Endothelial cell of umbilical vein (primary cell): ENCODE measurements at regions not wholly inside any gene's neighbourhood (a gene's known extent, or its start where the extent isn't known, plus 50 kb on each side); places are given as distances from the start of the nearest gene placed in this dataset.

ENCODE experiments used
- BruUV-seq: library from RNA; stranded (reverse); fragments of 400-500 nt; replicated peaks from 2 replicates; lab custom pipeline; 2021; lab: Mats Ljungman, UMichigan
- CTCF ChIA-PET: fragments of 300-600, 350-600 bp; sonication (Branson Sonifier 250); formaldehyde crosslinking; loops from one replicate; lab custom pipeline; 2021; ENCODE audit warnings: antibody characterized with exemption, inconsistent platforms; lab: Charles Lee
- POLR2A ChIA-PET: fragments of 300-600, 350-600 bp; sonication (Branson Sonifier 250); formaldehyde crosslinking; loops from one replicate; lab custom pipeline; 2021; ENCODE audit warnings: antibody characterized with exemption, inconsistent platforms; lab: Charles Lee
- DNase-seq: peaks from one replicate; pipeline ENCODE4 v3.0.0-alpha.2; 2011; ENCODE audit warnings: low read depth, low spot score
- FAIRE-seq: peaks from 2 replicates; lab custom pipeline; 2011; peaks lifted over from hg19 to GRCh38; lab: Jason Lieb, UNC
- H2AFZ ChIP-seq: 2 replicates; pipeline ENCODE4 v1.6.0; 2012; ENCODE audit warnings: low read depth, low read length, control low read depth, inconsistent platforms
- H3K27ac ChIP-seq: 2 replicates; pipeline ENCODE4 v1.5.1; 2011; ENCODE audit warnings: low read depth, mild to moderate bottlenecking, control low read depth, low read length, moderate library complexity; ENCODE audit not compliant: insufficient read depth
- H3K27me3 ChIP-seq, 2 experiments: 2 replicates each; pipeline versions ENCODE4 v1.6.0 to v1.6.1; 2011; ENCODE audit warnings: low read length in 2 of 2, mixed read lengths in 1 of 2; ENCODE audit not compliant: control insufficient read depth in 2 of 2, insufficient read depth in 2 of 2
- H3K36me3 ChIP-seq, 2 experiments: 2 replicates in 1 of 2; 3 replicates in 1 of 2; pipeline ENCODE4 v1.5.1; 2011; ENCODE audit warnings: low read length in 2 of 2, mild to moderate bottlenecking in 1 of 2, moderate library complexity in 1 of 2; ENCODE audit not compliant: control insufficient read depth in 2 of 2, insufficient read depth in 2 of 2; ENCODE audit errors: extremely low read depth in 1 of 2
- H3K4me1 ChIP-seq: 3 replicates; pipeline ENCODE4 v1.5.1; 2011; ENCODE audit warnings: mild to moderate bottlenecking, low read length; ENCODE audit not compliant: control insufficient read depth, insufficient read depth; ENCODE audit errors: extremely low read depth
- H3K4me2 ChIP-seq: 2 replicates; pipeline ENCODE4 v1.6.1; 2011; ENCODE audit warnings: low read length, control low read depth, mixed read lengths; ENCODE audit not compliant: insufficient read depth
- H3K4me3 ChIP-seq, 3 experiments: fragments of 200-600 bp in 1 of 3; sonication (generic), shearing (Covaris generic) in 1 of 3; replicated peaks in 1 of 3; 2 replicates each; pipeline ENCODE4 v1.5.1; 2011 to 2016; ENCODE audit warnings: control low read depth in 3 of 3, low read length in 3 of 3, mild to moderate bottlenecking in 2 of 3, inconsistent platforms in 1 of 3, low read depth in 1 of 3, moderate library complexity in 1 of 3; ENCODE audit not compliant: insufficient read depth in 1 of 3
- H3K79me2 ChIP-seq: 2 replicates; pipeline ENCODE4 v1.6.0; 2012; ENCODE audit warnings: low read length, inconsistent platforms; ENCODE audit not compliant: control insufficient read depth, insufficient read depth
- H3K9ac ChIP-seq: replicated peaks from 2 replicates; pipeline ENCODE3; 2011; ENCODE audit warnings: low read length, control low read depth; ENCODE audit not compliant: insufficient read depth; ENCODE audit errors: extremely low read depth
- H3K9me1 ChIP-seq: replicated peaks from 3 replicates; pipeline ENCODE4 v1.6.0; 2011; ENCODE audit warnings: mild to moderate bottlenecking, low read length; ENCODE audit not compliant: control insufficient read depth, insufficient read depth; ENCODE audit errors: extremely low read depth
- H3K9me3 ChIP-seq: replicated peaks from 2 replicates; pipeline ENCODE4 v1.5.1; 2012; ENCODE audit warnings: low read length, inconsistent platforms; ENCODE audit not compliant: control insufficient read depth, insufficient read depth
- H4K20me1 ChIP-seq: replicated peaks from 2 replicates; pipeline ENCODE3; 2011; ENCODE audit warnings: mild to moderate bottlenecking, low read length; ENCODE audit not compliant: control insufficient read depth, insufficient read depth; ENCODE audit errors: extremely low read depth
- CTCF ChIP-seq, 2 donors: IDR thresholded peaks; 1 replicate in 1 of 2; 2 replicates in 1 of 2; pipeline ENCODE4 v1.5.1; 2011; ENCODE audit warnings: low read length in 2 of 2, mild to moderate bottlenecking in 2 of 2, moderate library complexity in 2 of 2, control low read depth in 1 of 2, inconsistent platforms in 1 of 2, low read depth in 1 of 2; ENCODE audit not compliant: insufficient read depth in 1 of 2; ENCODE audit errors: extremely low read depth in 1 of 2
- EZH2 ChIP-seq: IDR thresholded peaks from 2 replicates; pipeline ENCODE4 v1.6.1; 2012; ENCODE audit warnings: borderline replicate concordance, low read depth, mild to moderate bottlenecking, moderate library complexity, low read length, inconsistent platforms; ENCODE audit not compliant: severe bottlenecking
- FOS ChIP-seq: IDR thresholded peaks from 2 replicates; pipeline ENCODE4 v1.6.1; 2011; ENCODE audit warnings: mild to moderate bottlenecking, low read length, moderate library complexity, borderline replicate concordance; ENCODE audit not compliant: insufficient read depth
- GATA2 ChIP-seq: IDR thresholded peaks from 2 replicates; pipeline ENCODE4 v1.7.0; 2011; ENCODE audit warnings: low read depth, mild to moderate bottlenecking, moderate library complexity, mixed read lengths, low read length; ENCODE audit not compliant: insufficient read length, insufficient read depth
- JUN ChIP-seq: IDR thresholded peaks from 2 replicates; pipeline ENCODE4 v1.6.1; 2011; ENCODE audit warnings: borderline replicate concordance, low read depth; ENCODE audit not compliant: insufficient read length, insufficient read depth
- MAX ChIP-seq: IDR thresholded peaks from 2 replicates; pipeline ENCODE4 v1.6.1; 2011; ENCODE audit not compliant: insufficient read depth, insufficient read length
- MYC ChIP-seq: IDR thresholded peaks from one replicate; pipeline ENCODE4 v1.6.1; 2011; ENCODE audit warnings: mild to moderate bottlenecking, low read depth, low read length
- POLR2A ChIP-seq: IDR thresholded peaks from 2 replicates; pipeline ENCODE4 v1.6.1; 2012; ENCODE audit warnings: low read depth, mild to moderate bottlenecking, control low read depth, low read length
- POLR2AphosphoS5 ChIP-seq: IDR thresholded peaks from 2 replicates; pipeline ENCODE4 v1.6.1; 2012; ENCODE audit warnings: low read depth, mild to moderate bottlenecking, control low read depth, low read length, moderate library complexity; ENCODE audit not compliant: insufficient read depth
- dilution Hi-C: fragments of 300-500 bp; cut with MboI; formaldehyde crosslinking; loops from one replicate; pipeline ENCODE4 v1.15.0; 2019; ENCODE audit warnings: low sequenced_read_pairs; ENCODE audit not compliant: extremely low pct_ligation_motif_present
- intact Hi-C: fragments of 100-400 bp; cut with micrococcal nuclease; formaldehyde crosslinking; loops from one replicate; pipeline ENCODE4 v1.10.0; 2022

GRCh38 chr2:160837416-160837815 lies 322.8 kb upstream of the TANK start:
- Histone ChIP-seq H3K9ac (no peak overlapping the region), H3K4me2 (no peak overlapping the region), H3K27ac (no peak overlapping the region), H2AFZ (no peak overlapping the region), H3K79me2 (no peaks in the 10 kb centered on the region), H3K4me1 (no peaks in the 10 kb centered on the region), H3K27me3 (peaks cover 0 to 4% of the 10 kb centered on the region in 2 experiments), H3K9me1 (no peaks in the 10 kb centered on the region), H3K9me3 (no peaks in the 10 kb centered on the region), H4K20me1 (no peaks in the 10 kb centered on the region), H3K36me3 (no peaks in the 10 kb centered on the region), H3K4me3 (no peak overlapping the region)
- no peak for TF ChIP-seq FOS
- no peak for TF ChIP-seq MAX
- no peak for TF ChIP-seq GATA2
- no peak for TF ChIP-seq POLR2AphosphoS5
- CTCF ChIA-PET, result no interaction called here
- intact Hi-C loops (no loop called here), dilution Hi-C loops (no loop called here)
- DNase-seq (no peak), FAIRE-seq (no peak)
- POLR2A ChIA-PET, result no interaction called here
- BruUV-seq, result no TSS peak

- dilution Hi-C loops, result no loop called here
- CTCF ChIA-PET, result no interaction called here
- H2AFZ ChIP-seq, result no peak overlapping the region
- no peaks in the 10 kb centered on the region for H3K4me1 ChIP-seq
- no peak overlapping the region for H3K4me2 ChIP-seq
- no peak for DNase-seq
- no peak for FAIRE-seq
- no TSS peak for BruUV-seq
- POLR2A ChIA-PET, result no interaction called here
- H3K9ac ChIP-seq, result no peak overlapping the region
- H3K27ac ChIP-seq, result no peak overlapping the region
- no peak overlapping the region for H3K4me3 ChIP-seq
- no peaks in the 10 kb centered on the region for H3K9me1 ChIP-seq
- TF ChIP-seq POLR2A (no peak), CTCF (IDR thresholded peaks at IDR 0.05; ENCODE audit: extremely low read depth in 1 of 2, insufficient read depth in 1 of 2, low read depth in 1 of 2, low read length in 2 of 2) (no peak), GATA2 (no peak), FOS (no peak), EZH2 (no peak), POLR2AphosphoS5 (no peak), MAX (no peak), JUN (no peak), MYC (no peak)
- H3K27me3 ChIP-seq, result peaks cover 0 to 4% of the 10 kb centered on the region in 2 experiments
- H4K20me1 ChIP-seq, result no peaks in the 10 kb centered on the region
- intact Hi-C loops, result no loop called here
- H3K79me2 ChIP-seq, result no peaks in the 10 kb centered on the region
- H3K9me3 ChIP-seq, result no peaks in the 10 kb centered on the region
- no peaks in the 10 kb centered on the region for H3K36me3 ChIP-seq
Measured at GRCh38 chr2:160838147-160838546, 322.1 kb upstream of the TANK start.
